ENCODE measurements at regions not wholly inside any gene's neighbourhood (a gene's known extent, or its start where the extent isn't known, plus 50 kb on each side); places are given as distances from the start of the nearest gene placed in this dataset.

DNA sequence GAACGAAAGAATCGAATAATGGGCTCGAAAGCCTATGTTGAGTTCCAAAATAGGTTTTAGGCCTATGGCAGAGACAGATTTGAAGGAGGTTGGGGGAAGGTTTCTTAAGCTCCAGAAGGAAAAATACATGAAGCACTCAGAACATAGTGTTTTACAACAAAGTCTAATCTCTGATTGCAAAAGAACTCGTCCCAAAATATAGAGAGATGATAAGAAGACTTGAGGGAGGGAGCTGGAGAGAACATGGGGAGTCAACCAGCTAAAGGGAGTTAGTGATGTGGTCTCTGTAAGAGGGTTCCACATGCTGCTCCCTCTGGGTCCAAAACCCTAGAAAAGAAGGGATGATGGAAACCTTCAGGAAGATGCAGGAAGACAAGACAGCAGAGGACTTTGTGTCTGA lies 54.8 kb upstream of the DAAM1 start:
- H3K36me3 ChIP-seq (ENCODE audit: control insufficient read depth in 2 of 2, extremely low read depth in 1 of 2, insufficient read depth in 2 of 2, low read length in 2 of 2), result no peaks in the 10 kb centered on the region
- H2AFZ ChIP-seq (ENCODE audit: control insufficient read depth, low read length), result no peak overlapping the region
- H3K4me3 ChIP-seq (ENCODE audit: control insufficient read depth in 2 of 3, extremely low read depth in 1 of 3, insufficient read depth in 2 of 3, low read depth in 1 of 3, low read length in 3 of 3), result no peak overlapping the region
- H3K79me2 ChIP-seq (ENCODE audit: control insufficient read depth, insufficient read depth, low read length), result no peaks in the 10 kb centered on the region
- no peak overlapping the region for H3K4me2 ChIP-seq (ENCODE audit: control insufficient read depth, extremely low read depth, insufficient read depth, low read depth, low read length)
- H3K9me3 ChIP-seq (ENCODE audit: control insufficient read depth, low read depth, low read length), result no peaks in the 10 kb centered on the region
- H3K9ac ChIP-seq (ENCODE audit: control insufficient read depth, extremely low read depth, insufficient read depth, low read length), result no peak overlapping the region
- no peak overlapping the region for H3K27ac ChIP-seq (ENCODE audit: control insufficient read depth, insufficient read depth, low read length)
- no peaks in the 10 kb centered on the region for H3K9me1 ChIP-seq (ENCODE audit: control insufficient read depth, extremely low read depth, insufficient read depth, low read length)
- no peaks in the 10 kb centered on the region for H3K27me3 ChIP-seq (ENCODE audit: control insufficient read depth, extremely low read depth, insufficient read depth, low read length)
- no peaks in the 10 kb centered on the region for H3K4me1 ChIP-seq (ENCODE audit: control insufficient read depth, extremely low read depth, insufficient read depth, low read length)
- TF ChIP-seq EZH2 (IDR thresholded peaks at IDR 0.05; ENCODE audit: low read length), result no peak
- TF ChIP-seq, protein P1, sequence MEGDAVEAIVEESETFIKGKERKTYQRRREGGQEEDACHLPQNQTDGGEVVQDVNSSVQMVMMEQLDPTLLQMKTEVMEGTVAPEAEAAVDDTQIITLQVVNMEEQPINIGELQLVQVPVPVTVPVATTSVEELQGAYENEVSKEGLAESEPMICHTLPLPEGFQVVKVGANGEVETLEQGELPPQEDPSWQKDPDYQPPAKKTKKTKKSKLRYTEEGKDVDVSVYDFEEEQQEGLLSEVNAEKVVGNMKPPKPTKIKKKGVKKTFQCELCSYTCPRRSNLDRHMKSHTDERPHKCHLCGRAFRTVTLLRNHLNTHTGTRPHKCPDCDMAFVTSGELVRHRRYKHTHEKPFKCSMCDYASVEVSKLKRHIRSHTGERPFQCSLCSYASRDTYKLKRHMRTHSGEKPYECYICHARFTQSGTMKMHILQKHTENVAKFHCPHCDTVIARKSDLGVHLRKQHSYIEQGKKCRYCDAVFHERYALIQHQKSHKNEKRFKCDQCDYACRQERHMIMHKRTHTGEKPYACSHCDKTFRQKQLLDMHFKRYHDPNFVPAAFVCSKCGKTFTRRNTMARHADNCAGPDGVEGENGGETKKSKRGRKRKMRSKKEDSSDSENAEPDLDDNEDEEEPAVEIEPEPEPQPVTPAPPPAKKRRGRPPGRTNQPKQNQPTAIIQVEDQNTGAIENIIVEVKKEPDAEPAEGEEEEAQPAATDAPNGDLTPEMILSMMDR (optimal IDR thresholded peaks at IDR 0.05 in 1 of 3, IDR thresholded peaks at IDR 0.05 in 1 of 3, conservative IDR thresholded peaks at IDR 0.05 in 1 of 3; ENCODE audit: extremely low read depth in 1 of 3, insufficient read depth in 2 of 3, low read length in 3 of 3), result no peak
- no peak for DNase-seq (ENCODE audit: low read depth, low spot score)
- no peak for FAIRE-seq
- no peaks in the 10 kb centered on the region for H4K20me1 ChIP-seq (ENCODE audit: control insufficient read depth, extremely low read depth, insufficient read depth, low read length)
- dilution Hi-C loops (cut with MboI; ENCODE audit: extremely low pct_ligation_motif_present, low sequenced_read_pairs), result no loop called here

DNA sequence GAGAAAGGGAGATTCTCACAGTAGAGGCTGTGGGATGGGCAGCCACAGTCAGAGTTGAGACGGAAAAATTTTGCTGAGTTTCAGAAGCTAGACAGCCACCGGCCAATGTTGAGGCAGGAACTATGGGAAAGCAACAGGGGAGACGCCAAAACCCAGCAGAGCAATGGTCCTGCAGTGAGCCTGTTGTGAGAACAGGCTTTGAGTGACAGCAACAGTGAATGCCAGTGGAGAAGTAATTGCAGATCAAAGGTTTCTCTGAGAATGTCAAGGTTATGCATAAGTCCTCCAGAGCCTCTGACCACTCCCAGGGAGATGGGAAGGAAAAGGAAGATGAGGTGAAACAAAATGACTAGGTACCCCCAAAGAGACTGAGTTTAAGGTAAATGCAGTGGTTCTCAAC lies 54.2 kb upstream of the DAAM1 start:
- Histone ChIP-seq H3K9me3 (ENCODE audit: control insufficient read depth, low read depth, low read length) (no peaks in the 10 kb centered on the region), H3K4me1 (ENCODE audit: control insufficient read depth, extremely low read depth, insufficient read depth, low read length) (no peaks in the 10 kb centered on the region)
- dilution Hi-C loops (cut with MboI; ENCODE audit: extremely low pct_ligation_motif_present, low sequenced_read_pairs), result no loop called here

More for the DNA sequence above, 54.2 kb upstream of the DAAM1 start:
- no peaks in the 10 kb centered on the region for H3K79me2 ChIP-seq (ENCODE audit: control insufficient read depth, insufficient read depth, low read length)
- H2AFZ ChIP-seq (ENCODE audit: control insufficient read depth, low read length), result no peak overlapping the region
- H3K36me3 ChIP-seq (ENCODE audit: control insufficient read depth in 2 of 2, extremely low read depth in 1 of 2, insufficient read depth in 2 of 2, low read length in 2 of 2), result no peaks in the 10 kb centered on the region
- no peak overlapping the region for H3K4me2 ChIP-seq (ENCODE audit: control insufficient read depth, extremely low read depth, insufficient read depth, low read depth, low read length)
- no peaks in the 10 kb centered on the region for H3K9me1 ChIP-seq (ENCODE audit: control insufficient read depth, extremely low read depth, insufficient read depth, low read length)
- H3K9ac ChIP-seq (ENCODE audit: control insufficient read depth, extremely low read depth, insufficient read depth, low read length), result no peak overlapping the region
- no peak for FAIRE-seq
- H3K27me3 ChIP-seq (ENCODE audit: control insufficient read depth, extremely low read depth, insufficient read depth, low read length), result no peaks in the 10 kb centered on the region
- H4K20me1 ChIP-seq (ENCODE audit: control insufficient read depth, extremely low read depth, insufficient read depth, low read length), result no peaks in the 10 kb centered on the region
- no peak for DNase-seq (ENCODE audit: low read depth, low spot score)
- TF ChIP-seq, protein P1 (optimal IDR thresholded peaks at IDR 0.05 in 1 of 3, IDR thresholded peaks at IDR 0.05 in 1 of 3, conservative IDR thresholded peaks at IDR 0.05 in 1 of 3; ENCODE audit: extremely low read depth in 1 of 3, insufficient read depth in 2 of 3, low read length in 3 of 3), result no peak
- TF ChIP-seq EZH2 (IDR thresholded peaks at IDR 0.05; ENCODE audit: low read length), result no peak
- H3K4me3 ChIP-seq (ENCODE audit: control insufficient read depth in 2 of 3, extremely low read depth in 1 of 3, insufficient read depth in 2 of 3, low read depth in 1 of 3, low read length in 3 of 3), result no peak overlapping the region
- no peak overlapping the region for H3K27ac ChIP-seq (ENCODE audit: control insufficient read depth, insufficient read depth, low read length)

Measured in keratinocyte (primary cell).